K562 (cell line): ENCODE measurements at regions not wholly inside any gene's neighbourhood (a gene's known extent, or its start where the extent isn't known, plus 50 kb on each side); places are given as distances from the start of the nearest gene placed in this dataset.

ENCODE experiments used
- ATAC-seq: fragments of 200-7000 bp; cut with Tn5 transposase; 3 replicates; pipeline ENCODE4 v1.9.1; 2020; ENCODE audit warnings: moderate library complexity
- BruUV-seq: library from RNA; stranded (reverse); fragments of 400-500 nt; replicated peaks from 2 replicates; lab custom pipeline; 2021; lab: Mats Ljungman, UMichigan
- CTCF ChIA-PET: fragments of 300-600 bp; formaldehyde crosslinking; extraction: SDS; loops from one replicate; lab custom pipeline; 2021; ENCODE audit warnings: low intra/inter-chr PET ratio; lab: Yijun Ruan, JAX
- POLR2A ChIA-PET: fragments of 300-600, 350-650 bp; sonication (Branson Sonifier 250); formaldehyde crosslinking; extraction: SDS; loops from one replicate; lab custom pipeline; 2021; ENCODE audit warnings: antibody characterized with exemption, inconsistent platforms; lab: Yijun Ruan, JAX
- DNase-seq, 4 experiments: peaks; one replicate each; pipeline versions ENCODE4 v3.0.0 to v3.0.0-alpha.2; 2011 to 2018; ENCODE audit warnings: low spot score in 3 of 4, mixed read lengths in 3 of 4; ENCODE audit errors: extremely low read depth in 1 of 4
- FAIRE-seq: peaks from 2 replicates; lab custom pipeline; 2011; peaks lifted over from hg19 to GRCh38; lab: Jason Lieb, UNC
- H2AFZ ChIP-seq: 2 replicates; pipeline ENCODE4 v1.6.0; 2011; ENCODE audit warnings: low read depth, low read length, control low read depth, inconsistent platforms
- H3K27ac ChIP-seq: fragments of 200-600 bp; 3 replicates; pipeline ENCODE4 v1.8.0; 2011; ENCODE audit warnings: low read depth, mild to moderate bottlenecking, control low read depth, inconsistent platforms, low read length, moderate library complexity, mixed read lengths; ENCODE audit errors: extremely low read depth
- H3K27me3 ChIP-seq, 2 experiments: fragments of 300-600 bp in 1 of 2; 2 replicates in 1 of 2; 3 replicates in 1 of 2; pipeline versions ENCODE4 v1.6.0 to v1.8.0; 2011; ENCODE audit warnings: inconsistent platforms in 2 of 2, low read length in 2 of 2, mild to moderate bottlenecking in 1 of 2, mixed read lengths in 1 of 2, moderate library complexity in 1 of 2; ENCODE audit not compliant: control insufficient read depth in 2 of 2, insufficient read depth in 2 of 2
- H3K36me3 ChIP-seq: fragments of 300-600 bp; 3 replicates; pipeline ENCODE4 v1.8.0; 2011; ENCODE audit warnings: mild to moderate bottlenecking, low read length, inconsistent platforms; ENCODE audit not compliant: control insufficient read depth, insufficient read depth
- H3K4me1 ChIP-seq, 2 experiments: fragments of 200-600 bp in 1 of 2; replicated peaks in 1 of 2; 2 replicates in 1 of 2; 3 replicates in 1 of 2; pipeline versions ENCODE4 v1.5.1 to v1.8.0; 2011; ENCODE audit warnings: inconsistent platforms in 2 of 2, low read length in 2 of 2, mild to moderate bottlenecking in 1 of 2, mixed read lengths in 1 of 2, moderate library complexity in 1 of 2; ENCODE audit not compliant: control insufficient read depth in 2 of 2, insufficient read depth in 2 of 2
- H3K4me2 ChIP-seq: 2 replicates; pipeline ENCODE4 v1.6.1; 2011; ENCODE audit warnings: low read length, control low read depth, inconsistent platforms, mixed read lengths; ENCODE audit not compliant: insufficient read depth
- H3K4me3 ChIP-seq: fragments of 200-600 bp; sonication (generic), shearing (Covaris generic); 2 replicates; pipeline ENCODE4 v1.5.1; 2016; ENCODE audit warnings: control low read depth, inconsistent platforms
- H3K79me2 ChIP-seq: fragments of 200-600 bp; 3 replicates; pipeline ENCODE4 v1.8.0; 2011; ENCODE audit warnings: low read length, inconsistent platforms; ENCODE audit not compliant: control insufficient read depth, insufficient read depth
- H3K9ac ChIP-seq, 2 experiments: 2 replicates each; pipeline versions ENCODE4 v1.6.0 to v1.6.1; 2011; ENCODE audit warnings: low read depth in 2 of 2, low read length in 2 of 2, control low read depth in 1 of 2, inconsistent platforms in 1 of 2, mild to moderate bottlenecking in 1 of 2, mixed read lengths in 1 of 2; ENCODE audit not compliant: insufficient read depth in 1 of 2
- H3K9me1 ChIP-seq: one replicate; pipeline ENCODE4 v1.6.0; 2011; ENCODE audit warnings: inconsistent platforms, mild to moderate bottlenecking, low read length, moderate library complexity; ENCODE audit not compliant: control insufficient read depth, insufficient read depth
- H3K9me3 ChIP-seq: replicated peaks from 2 replicates; pipeline ENCODE4 v1.5.1; 2011; ENCODE audit warnings: low read depth, low read length, inconsistent platforms; ENCODE audit not compliant: control insufficient read depth, insufficient read depth
- H4K20me1 ChIP-seq: replicated peaks from 2 replicates; pipeline ENCODE4 v1.6.1; 2011; ENCODE audit warnings: low read length, inconsistent platforms, mixed read lengths; ENCODE audit not compliant: control insufficient read depth, insufficient read depth
- C11orf30 ChIP-seq: fragments of 450-650 bp; IDR thresholded peaks from 2 replicates; pipeline ENCODE4 v1.6.1; 2016; ENCODE audit warnings: low read depth, mild to moderate bottlenecking
- HOMEZ ChIP-seq: fragments of 250-450 bp; sonication (Bioruptor Pico); IDR thresholded peaks from 2 replicates; pipeline ENCODE4 v1.4.0; 2020; ENCODE audit warnings: mild to moderate bottlenecking, moderate library complexity
- KLF13 ChIP-seq: fragments of 450-650 bp; IDR thresholded peaks from 2 replicates; pipeline ENCODE4 v1.6.1; 2016; ENCODE audit warnings: missing genetic modification characterization, low read depth, mild to moderate bottlenecking, missing compliant biosample characterization, moderate library complexity, borderline replicate concordance
- POLR2G ChIP-seq: fragments of 200-400 bp; formaldehyde crosslinking; IDR thresholded peaks from 2 replicates; pipeline ENCODE4 v1.6.1; 2017; ENCODE audit warnings: low read depth, mild to moderate bottlenecking, antibody characterized with exemption, low read length, moderate library complexity
- RB1 ChIP-seq: fragments of 450-650 bp; IDR thresholded peaks from 2 replicates; pipeline ENCODE4 v1.6.1; 2017; ENCODE audit warnings: low read depth, mild to moderate bottlenecking
- TBL1XR1 ChIP-seq, 2 experiments: IDR thresholded peaks; 2 replicates each; pipeline ENCODE4 v1.6.1; 2012; ENCODE audit warnings: improper control_type of control experiment in 2 of 2, low read length in 2 of 2, mild to moderate bottlenecking in 1 of 2
- TCF3 ChIP-seq: sonication (generic); formaldehyde crosslinking; IDR thresholded peaks from 2 replicates; pipeline ENCODE4 v1.4.0; 2020; ENCODE audit warnings: mild to moderate bottlenecking, missing genetic modification reagents
- ZNF316 ChIP-seq: fragments of 450-650 bp; IDR thresholded peaks from 2 replicates; pipeline ENCODE4 v1.6.1; 2016
- ZNF551 ChIP-seq: fragments of 250-450 bp; sonication (Bioruptor Pico); IDR thresholded peaks from 2 replicates; pipeline ENCODE4 v1.5.0; 2021; ENCODE audit warnings: mild to moderate bottlenecking, moderate library complexity
- ZNF75A ChIP-seq: fragments of 450-650 bp; formaldehyde crosslinking; IDR thresholded peaks from 2 replicates; pipeline ENCODE4 v1.4.0; 2020; ENCODE audit warnings: mild to moderate bottlenecking
- WGBS: fragments of 100-300 bp; shearing (Covaris generic); methylation state at CpG from one replicate; pipeline ENCODE4 v1.1.6; 2016; ENCODE audit warnings: low coverage, mixed read lengths; ENCODE audit not compliant: insufficient coverage; ENCODE audit errors: missing lambda C conversion rate; 5-methylcytosine and 5-hydroxymethylcytosine counted together
- in situ Hi-C: fragments of 300-500 bp; cut with MboI; formaldehyde crosslinking; loops from 4 replicates; pipeline ENCODE4 v1.15.0; 2018; ENCODE audit warnings: inconsistent platforms, mixed read lengths
- intact Hi-C: fragments of 100-400 bp; cut with micrococcal nuclease; formaldehyde crosslinking; loops from 2 replicates; pipeline ENCODE4 v1.14.2; 2022

DNA sequence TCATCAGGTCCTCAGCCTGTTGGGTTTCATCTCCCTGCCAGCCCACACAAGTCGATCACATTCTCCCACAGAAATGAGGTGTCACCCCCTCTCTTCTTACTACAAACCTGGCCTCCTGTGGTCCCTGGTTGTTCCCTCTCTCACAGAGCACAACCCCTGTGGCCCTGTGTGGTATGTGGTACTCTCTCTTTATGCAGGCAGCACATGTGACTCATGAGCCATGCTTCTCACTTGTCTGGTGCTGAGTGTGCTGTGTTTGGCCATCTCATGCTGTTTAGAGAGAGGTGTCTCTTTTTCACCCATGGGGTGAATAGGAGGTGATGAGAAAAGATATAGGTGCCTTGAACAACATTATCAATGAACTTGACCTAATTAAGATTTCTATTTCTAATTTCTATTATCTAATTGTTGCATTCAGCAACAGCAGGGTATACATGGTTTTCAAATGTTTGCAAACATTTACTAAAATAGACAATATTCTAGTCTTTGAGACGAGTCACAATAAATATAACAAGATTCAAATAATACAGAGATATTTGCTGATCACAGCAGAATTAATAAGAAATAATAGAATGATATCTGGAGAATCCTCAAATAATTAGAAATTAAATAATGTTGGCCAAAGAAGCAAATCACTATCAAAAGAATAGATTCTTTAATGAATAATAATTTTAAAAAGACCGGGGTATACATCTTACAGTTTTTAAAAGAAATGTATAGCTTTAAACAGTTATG is 633.8 kb upstream of the IGFBP3 start:
- FAIRE-seq: no peak
- Histone ChIP-seq H3K4me1 (no peaks in the 10 kb centered on the region), H3K79me2 (no peaks in the 10 kb centered on the region), H3K9ac (no peak overlapping the region), H3K36me3 (no peaks in the 10 kb centered on the region), H3K9me1 (no peaks in the 10 kb centered on the region), H3K4me2 (no peak overlapping the region), H3K4me3 (no peak overlapping the region), H3K9me3 (0 out of 2 replicates have a peak, but pooled peaks cover 2% of the 10 kb centered on the region), H3K27me3 (no peaks in the 10 kb centered on the region), H2AFZ (no peak overlapping the region), H4K20me1 (no peaks in the 10 kb centered on the region), H3K27ac (no peak overlapping the region)
- POLR2A ChIA-PET: no interaction called here
- no peak for ATAC-seq
- BruUV-seq: no TSS peak
- intact Hi-C loops (no loop called here), in situ Hi-C loops (no loop called here)
- no peak for DNase-seq
- CTCF ChIA-PET: no interaction called here
- WGBS: 0% methylated on average over 3 of the region's 3 CpGs
- TF ChIP-seq KLF13 (tag) (no peak), ZNF316 (peak; percentile 55), ZNF551 (CRISPR knock-in tag) (no peak), C11orf30 (peak; percentile 43; the same call in 1 of the 2 replicates), TBL1XR1 (IDR thresholded peaks at IDR 0.05; ENCODE audit: low read length in 2 of 2) (no peak), ZNF75A (CRISPR knock-in tag) (no peak), HOMEZ (CRISPR knock-in tag) (no peak), TCF3 (CRISPR knock-in tag) (no peak), POLR2G (no peak), RB1 (no peak)
